ENCODE measurements at regions not wholly inside any gene's neighbourhood (a gene's known extent, or its start where the extent isn't known, plus 50 kb on each side); places are given as distances from the start of the nearest gene placed in this dataset.

GRCh38 chr19:31527443-31527842, 178.2 kb upstream of the TSHZ3 start:
- no peak for TF ChIP-seq CTCF (optimal IDR thresholded peaks at IDR 0.05 in 1 of 3, IDR thresholded peaks at IDR 0.05 in 1 of 3, conservative IDR thresholded peaks at IDR 0.05 in 1 of 3; ENCODE audit: extremely low read depth in 1 of 3, insufficient read depth in 2 of 3, low read length in 3 of 3)
- no peak for TF ChIP-seq EZH2 (IDR thresholded peaks at IDR 0.05; ENCODE audit: low read length)

Data from keratinocyte (primary cell).